ENCODE measurements at regions not wholly inside any gene's neighbourhood (a gene's known extent, or its start where the extent isn't known, plus 50 kb on each side); places are given as distances from the start of the nearest gene placed in this dataset.

DNA sequence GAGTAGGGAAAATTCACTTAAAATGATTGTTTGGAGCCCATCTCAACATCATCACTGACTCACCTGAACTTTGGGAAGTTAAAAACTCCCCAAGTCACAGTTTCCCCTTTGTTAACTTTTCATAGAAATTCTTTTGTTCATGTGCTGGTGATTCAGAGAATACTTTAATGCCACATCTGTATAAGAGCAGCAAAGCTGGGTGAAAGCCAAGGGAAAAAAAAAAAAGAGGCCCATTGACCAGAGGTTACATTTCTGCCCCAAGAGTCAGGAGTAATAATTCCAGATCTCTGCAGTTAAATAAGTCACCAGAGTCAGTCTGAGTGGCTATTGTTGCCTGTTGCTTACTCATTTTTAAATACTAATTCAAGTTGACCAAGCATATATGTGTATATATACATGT is 136.4 kb upstream of the LGR5 start:
- no peak overlapping the region for H3K27ac ChIP-seq (ENCODE audit: low read depth in 1 of 2, low read length in 1 of 2)
- no peak overlapping the region for H3K9ac ChIP-seq (ENCODE audit: insufficient read depth in 1 of 2, low read length in 2 of 2)
- TF ChIP-seq, protein P1, sequence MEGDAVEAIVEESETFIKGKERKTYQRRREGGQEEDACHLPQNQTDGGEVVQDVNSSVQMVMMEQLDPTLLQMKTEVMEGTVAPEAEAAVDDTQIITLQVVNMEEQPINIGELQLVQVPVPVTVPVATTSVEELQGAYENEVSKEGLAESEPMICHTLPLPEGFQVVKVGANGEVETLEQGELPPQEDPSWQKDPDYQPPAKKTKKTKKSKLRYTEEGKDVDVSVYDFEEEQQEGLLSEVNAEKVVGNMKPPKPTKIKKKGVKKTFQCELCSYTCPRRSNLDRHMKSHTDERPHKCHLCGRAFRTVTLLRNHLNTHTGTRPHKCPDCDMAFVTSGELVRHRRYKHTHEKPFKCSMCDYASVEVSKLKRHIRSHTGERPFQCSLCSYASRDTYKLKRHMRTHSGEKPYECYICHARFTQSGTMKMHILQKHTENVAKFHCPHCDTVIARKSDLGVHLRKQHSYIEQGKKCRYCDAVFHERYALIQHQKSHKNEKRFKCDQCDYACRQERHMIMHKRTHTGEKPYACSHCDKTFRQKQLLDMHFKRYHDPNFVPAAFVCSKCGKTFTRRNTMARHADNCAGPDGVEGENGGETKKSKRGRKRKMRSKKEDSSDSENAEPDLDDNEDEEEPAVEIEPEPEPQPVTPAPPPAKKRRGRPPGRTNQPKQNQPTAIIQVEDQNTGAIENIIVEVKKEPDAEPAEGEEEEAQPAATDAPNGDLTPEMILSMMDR (IDR thresholded peaks at IDR 0.05; ENCODE audit: control extremely low read depth, extremely low read depth), result no peak
- peaks cover 0 to 4% (median 0%) of the 10 kb centered on the region in 5 donors for H3K4me1 ChIP-seq (ENCODE audit: control insufficient read depth in 5 of 5, insufficient read depth in 5 of 5, low read length in 5 of 5)
- no peaks in the 10 kb centered on the region for H3K9me3 ChIP-seq (ENCODE audit: control insufficient read depth in 4 of 4, insufficient read depth in 3 of 4, low read length in 3 of 4)
- no peaks in the 10 kb centered on the region for H3K27me3 ChIP-seq (ENCODE audit: control insufficient read depth in 3 of 3, insufficient read depth in 3 of 3, low read length in 2 of 3)
- DNase-seq (no peak), ATAC-seq (ENCODE audit: insufficient read depth, low FRiP score) (no peak)
- H3K36me3 ChIP-seq (ENCODE audit: control insufficient read depth in 4 of 4, insufficient read depth in 4 of 4, low read length in 4 of 4), result no peaks in the 10 kb centered on the region
- no peak overlapping the region for H3K4me3 ChIP-seq

DNA sequence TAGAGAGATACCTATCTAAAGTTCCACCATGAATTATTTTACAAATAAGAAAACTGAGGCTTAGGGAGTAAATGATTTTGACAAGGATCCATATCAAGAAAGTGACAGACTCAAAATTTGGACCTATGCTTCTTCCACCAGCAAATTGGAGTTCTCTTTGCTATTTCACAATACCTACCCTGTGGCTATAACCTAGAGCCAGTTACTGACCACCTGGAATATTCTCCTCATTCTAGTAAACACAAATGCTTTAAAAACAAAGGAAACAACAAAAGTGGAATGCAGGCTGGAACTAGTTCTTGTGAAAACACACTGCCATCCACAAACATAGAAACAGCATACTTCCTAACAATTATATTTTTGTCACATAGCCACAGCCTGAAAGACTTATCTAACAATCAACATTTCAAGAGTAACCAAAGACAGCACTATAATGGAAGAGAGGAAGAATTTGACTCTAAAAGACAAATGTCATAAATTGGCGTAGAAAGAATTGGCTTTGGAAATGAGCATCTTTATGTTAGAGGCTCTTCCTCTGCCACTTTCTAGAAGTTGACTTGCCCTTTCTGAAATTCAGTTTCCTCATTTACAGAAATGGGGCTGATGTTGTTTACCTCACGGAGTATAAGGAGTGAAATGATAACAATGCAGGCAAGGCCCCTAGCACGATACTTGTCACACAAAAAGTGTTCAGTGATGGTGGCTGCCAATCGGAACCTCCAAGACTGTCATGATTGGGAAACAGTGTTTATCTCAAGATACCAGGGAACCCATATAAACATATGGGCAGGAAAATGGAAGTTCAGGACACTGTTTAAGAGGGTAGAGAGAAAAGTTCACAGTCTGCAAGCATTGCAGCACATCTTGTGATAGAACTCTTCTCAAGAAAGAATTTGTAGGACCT is 138.6 kb upstream of the LGR5 start:
- Histone ChIP-seq H3K36me3 (ENCODE audit: control insufficient read depth in 4 of 4, insufficient read depth in 4 of 4, low read length in 4 of 4) (no peaks in the 10 kb centered on the region), H3K27me3 (ENCODE audit: control insufficient read depth in 3 of 3, insufficient read depth in 3 of 3, low read length in 2 of 3) (no peaks in the 10 kb centered on the region), H3K4me3 (no peak overlapping the region), H3K4me1 (ENCODE audit: control insufficient read depth in 5 of 5, insufficient read depth in 5 of 5, low read length in 5 of 5) (peaks cover 0 to 4% (median 0%) of the 10 kb centered on the region in 5 donors), H3K27ac (ENCODE audit: low read depth in 1 of 2, low read length in 1 of 2) (no peak overlapping the region), H3K9me3 (ENCODE audit: control insufficient read depth in 4 of 4, insufficient read depth in 3 of 4, low read length in 3 of 4) (no peaks in the 10 kb centered on the region), H3K9ac (ENCODE audit: insufficient read depth in 1 of 2, low read length in 2 of 2) (no peak overlapping the region)
- 90 to 92% methylated on average over 4 of the region's 4 CpGs for WGBS, 2 donors
- no peak for DNase-seq
- TF ChIP-seq, protein P1 (IDR thresholded peaks at IDR 0.05; ENCODE audit: control extremely low read depth, extremely low read depth), result no peak
- ATAC-seq (ENCODE audit: insufficient read depth, low FRiP score), result no peak

DNA sequence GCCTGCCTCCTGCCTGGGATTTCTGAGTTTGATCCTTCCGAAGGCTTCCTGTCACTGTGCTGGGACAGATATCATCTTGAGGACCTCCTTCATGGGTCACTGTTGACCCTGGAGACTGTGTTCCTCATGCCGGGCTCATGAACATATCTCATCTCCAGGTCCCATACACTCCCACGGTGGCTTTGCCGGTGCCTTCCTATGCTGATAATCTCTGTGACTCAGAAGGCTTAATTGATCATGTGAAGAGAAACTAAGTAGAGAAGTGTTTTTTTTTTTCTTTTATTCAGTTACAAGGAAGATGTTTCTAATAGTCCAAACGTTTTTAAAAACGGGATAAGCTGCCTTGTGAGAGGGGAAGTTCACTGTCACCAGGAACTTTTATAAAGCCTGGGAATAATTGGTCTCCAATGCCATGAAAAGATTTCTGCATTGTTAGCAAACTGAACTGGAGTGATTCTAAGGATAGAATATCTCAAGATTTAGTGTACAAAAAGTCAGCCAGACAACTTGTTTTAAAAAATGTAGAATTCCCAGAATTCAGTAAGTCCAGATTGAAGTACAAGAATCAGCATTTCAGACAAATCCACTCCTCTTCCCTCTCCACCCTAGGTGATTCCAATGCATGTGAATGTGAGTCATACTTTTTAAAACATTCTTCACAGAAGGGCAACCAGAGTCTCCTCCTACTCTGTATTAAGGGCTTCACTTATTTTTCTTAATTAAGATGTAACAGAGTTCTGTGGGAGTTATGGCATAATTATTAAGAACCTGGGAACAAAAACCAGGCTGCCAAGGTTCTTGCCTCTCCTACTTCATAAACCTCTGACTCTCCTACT is 139.8 kb upstream of the LGR5 start:
- no peak overlapping the region for H3K9ac ChIP-seq (ENCODE audit: insufficient read depth in 1 of 2, low read length in 2 of 2)
- 80 to 90% methylated on average over 6 of the region's 6 CpGs for WGBS, 2 donors
- no peaks in the 10 kb centered on the region for H3K36me3 ChIP-seq (ENCODE audit: control insufficient read depth in 4 of 4, insufficient read depth in 4 of 4, low read length in 4 of 4)
- no peak overlapping the region for H3K27ac ChIP-seq (ENCODE audit: low read depth in 1 of 2, low read length in 1 of 2)
- peaks cover 0 to 4% (median 0%) of the 10 kb centered on the region in 5 donors for H3K4me1 ChIP-seq (ENCODE audit: control insufficient read depth in 5 of 5, insufficient read depth in 5 of 5, low read length in 5 of 5)
- H3K9me3 ChIP-seq (ENCODE audit: control insufficient read depth in 4 of 4, insufficient read depth in 3 of 4, low read length in 3 of 4), result no peaks in the 10 kb centered on the region
- H3K27me3 ChIP-seq (ENCODE audit: control insufficient read depth in 3 of 3, insufficient read depth in 3 of 3, low read length in 2 of 3), result no peaks in the 10 kb centered on the region
- ATAC-seq (ENCODE audit: insufficient read depth, low FRiP score) (no peak), DNase-seq (no peak)
- no peak overlapping the region for H3K4me3 ChIP-seq
- TF ChIP-seq, protein P1 (IDR thresholded peaks at IDR 0.05; ENCODE audit: control extremely low read depth, extremely low read depth), result no peak
